K562 (cell line): ENCODE measurements at regions not wholly inside any gene's neighbourhood (a gene's known extent, or its start where the extent isn't known, plus 50 kb on each side); places are given as distances from the start of the nearest gene placed in this dataset.
A peak's percentile ranks its signal among the peaks of the same experiment; 100 is the strongest.

Experiments used
- ARID1B ChIP-seq: fragments of 450-650 bp; IDR thresholded peaks from 2 replicates; pipeline ENCODE4 v1.6.1; 2016; ENCODE audit warnings: antibody characterized with exemption, mild to moderate bottlenecking, inconsistent platforms
- CC2D1A ChIP-seq: fragments of 450-650 bp; IDR thresholded peaks from 2 replicates; pipeline ENCODE4 v1.6.1; 2017; ENCODE audit warnings: mild to moderate bottlenecking
- FOXM1 ChIP-seq, 2 experiments: fragments of 450-650 bp in 1 of 2; sonication (generic) in 1 of 2; formaldehyde crosslinking in 1 of 2; IDR thresholded peaks; 2 replicates each; pipeline versions ENCODE4 v1.6.1 to v1.9.0; 2017 to 2022; ENCODE audit warnings: low read depth in 2 of 2, mild to moderate bottlenecking in 2 of 2, missing genetic modification reagents in 1 of 2, moderate library complexity in 1 of 2
- KDM5B ChIP-seq: fragments of 200-600 bp; sonication (generic); IDR thresholded peaks from 2 replicates; pipeline ENCODE4 v1.6.1; 2012; ENCODE audit warnings: low read depth, mild to moderate bottlenecking, moderate library complexity, low read length, control low read depth, inconsistent platforms; ENCODE audit not compliant: insufficient replicate concordance
- MAFF ChIP-seq: IDR thresholded peaks from 2 replicates; pipeline ENCODE4 v1.6.1; 2012; ENCODE audit warnings: low read length, improper control_type of control experiment
- TFAP4 ChIP-seq: sonication (generic); formaldehyde crosslinking; IDR thresholded peaks from 2 replicates; pipeline ENCODE4 v1.8.0; 2022; ENCODE audit warnings: missing genetic modification reagents, mild to moderate bottlenecking, moderate library complexity, borderline replicate concordance
- ZNF395 ChIP-seq: fragments of 200-800 bp; sonication (Bioruptor generic); IDR thresholded peaks from 2 replicates; pipeline ENCODE4 v1.6.1; 2017; ENCODE audit warnings: missing genetic modification characterization, missing compliant biosample characterization

GRCh38 chr11:10908215-10908951 is 50.5 kb upstream of the ZBED5 start (continued):
- TF ChIP-seq TFAP4 = no peak
- no peak for TF ChIP-seq ARID1B
- TF ChIP-seq ZNF395 (CRISPR knock-in tag) = 0 out of 2 replicates have a peak, but pooled peaks have one; percentile 15
- peak; percentile 10; the same call in 1 of the 2 replicates for TF ChIP-seq CC2D1A
- TF ChIP-seq KDM5B = no peak
- TF ChIP-seq MAFF = no peak
- peak; percentile 54 for TF ChIP-seq FOXM1 (IDR thresholded peaks at IDR 0.05; ENCODE audit: low read depth)
- no peak for TF ChIP-seq FOXM1 (CRISPR knock-in tag; IDR thresholded peaks at IDR 0.05; ENCODE audit: low read depth)
- TF ChIP-seq, all 486 proteins: peak for 11
